ENCODE measurements at regions not wholly inside any gene's neighbourhood (a gene's known extent, or its start where the extent isn't known, plus 50 kb on each side); places are given as distances from the start of the nearest gene placed in this dataset.

DNA sequence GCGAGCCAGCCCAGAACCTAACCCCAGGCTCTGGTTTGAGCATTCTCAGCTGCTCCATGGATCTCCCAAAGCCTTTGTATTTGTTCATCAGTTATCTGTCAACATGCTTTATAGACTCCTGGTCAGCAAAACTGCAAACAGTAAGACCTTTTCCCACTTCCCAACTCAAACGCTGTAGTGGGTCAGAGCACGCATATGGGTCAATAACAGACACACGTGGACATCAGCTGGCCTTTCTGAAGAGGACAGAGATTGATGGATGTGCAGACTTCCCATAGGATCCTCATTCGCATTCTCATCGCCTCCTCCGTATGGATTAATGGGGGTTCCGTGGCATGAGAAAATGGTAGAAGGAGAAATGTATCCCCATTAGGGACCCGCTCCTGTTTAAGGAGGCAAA, 508.1 kb downstream of the EIPR1 start:
- no peak for DNase-seq

DNA sequence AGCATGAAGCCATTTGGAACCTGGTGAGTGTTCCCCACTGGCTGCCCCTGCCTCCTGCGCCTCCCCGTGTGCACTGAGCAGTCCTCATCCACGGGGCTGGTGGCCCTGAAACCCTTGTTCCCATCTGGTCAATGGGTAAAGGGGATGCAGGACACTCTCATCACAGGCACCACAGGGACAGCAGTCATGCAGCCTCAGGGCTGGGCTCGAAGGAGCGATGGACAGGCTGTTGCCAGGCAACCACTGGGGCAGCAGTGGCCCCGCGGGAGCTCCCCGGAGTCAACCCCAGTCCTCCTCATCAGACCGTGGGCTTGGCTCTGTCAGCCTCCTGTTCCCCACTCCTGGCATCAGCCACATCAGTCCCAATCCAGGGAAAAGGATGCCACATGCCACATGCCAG, 509.5 kb downstream of the EIPR1 start:
- no peak for DNase-seq

DNA sequence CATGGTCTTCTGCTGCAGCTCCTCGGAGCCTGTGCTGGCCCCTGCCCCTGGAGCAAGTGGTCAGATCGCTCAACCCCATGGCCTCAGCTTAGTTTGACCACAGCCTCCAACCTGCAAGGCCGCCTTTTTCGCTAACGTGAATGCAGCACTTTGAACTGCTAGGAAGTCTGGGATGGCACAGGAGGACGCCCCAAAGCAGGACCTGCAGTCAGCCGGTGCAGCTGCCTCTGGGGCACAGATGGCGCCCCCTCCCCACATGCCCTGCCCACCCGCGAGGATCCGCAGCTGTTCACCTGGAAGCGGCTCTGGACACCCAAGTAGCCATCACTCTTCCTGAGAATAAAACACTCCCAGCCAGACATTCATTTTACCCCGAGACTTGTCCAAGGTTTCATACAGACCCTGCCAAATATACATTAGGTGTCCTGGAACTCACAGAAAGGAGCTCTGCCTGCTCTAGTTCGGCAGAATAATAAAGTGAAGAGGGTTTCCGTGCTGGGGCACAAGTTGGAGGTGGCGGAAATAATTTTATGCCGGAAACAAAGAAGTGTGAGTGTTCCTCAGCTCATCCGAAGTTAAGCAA, 510.1 kb downstream of the EIPR1 start:
- DNase-seq = no peak

DNA sequence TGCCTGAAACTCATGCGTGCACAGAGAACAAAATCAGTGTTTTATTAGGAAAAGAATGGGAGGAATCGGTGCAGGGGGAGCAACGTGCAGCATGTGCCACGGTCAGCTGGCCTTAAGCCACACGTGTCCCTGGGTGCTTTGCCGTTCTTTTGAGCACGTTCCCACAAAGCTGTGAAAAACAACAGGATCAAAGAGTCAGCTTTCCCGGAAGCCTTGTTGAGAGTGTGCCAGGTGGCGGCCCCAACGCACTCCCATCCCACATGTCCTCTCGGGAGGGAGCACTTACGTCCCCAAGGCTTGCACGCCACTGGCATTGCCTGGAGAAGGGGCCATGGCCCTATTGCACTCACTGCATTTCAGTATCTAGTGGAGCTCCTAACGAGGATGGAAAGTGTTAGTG, 511.2 kb downstream of the EIPR1 start:
- no peak for DNase-seq

DNA sequence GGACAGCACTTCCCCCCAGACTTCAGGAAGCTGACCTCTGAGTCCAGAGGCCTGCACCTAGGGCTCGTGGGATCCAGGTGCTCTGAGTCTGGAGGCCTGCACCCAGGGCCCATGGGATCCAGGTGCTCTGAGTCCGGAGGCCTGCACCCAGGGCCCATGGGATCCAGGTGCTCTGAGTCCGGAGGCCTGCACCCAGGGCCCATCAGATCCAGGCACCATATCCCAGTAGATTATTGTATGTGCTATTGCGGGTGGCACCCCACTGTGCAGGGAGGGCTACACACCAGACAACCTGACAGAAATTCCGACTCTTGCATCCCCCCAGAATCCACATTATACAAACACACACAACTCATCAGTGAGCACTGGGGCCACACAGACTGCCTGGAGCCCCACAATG, 515.2 kb downstream of the EIPR1 start:
- no peak for DNase-seq

DNA sequence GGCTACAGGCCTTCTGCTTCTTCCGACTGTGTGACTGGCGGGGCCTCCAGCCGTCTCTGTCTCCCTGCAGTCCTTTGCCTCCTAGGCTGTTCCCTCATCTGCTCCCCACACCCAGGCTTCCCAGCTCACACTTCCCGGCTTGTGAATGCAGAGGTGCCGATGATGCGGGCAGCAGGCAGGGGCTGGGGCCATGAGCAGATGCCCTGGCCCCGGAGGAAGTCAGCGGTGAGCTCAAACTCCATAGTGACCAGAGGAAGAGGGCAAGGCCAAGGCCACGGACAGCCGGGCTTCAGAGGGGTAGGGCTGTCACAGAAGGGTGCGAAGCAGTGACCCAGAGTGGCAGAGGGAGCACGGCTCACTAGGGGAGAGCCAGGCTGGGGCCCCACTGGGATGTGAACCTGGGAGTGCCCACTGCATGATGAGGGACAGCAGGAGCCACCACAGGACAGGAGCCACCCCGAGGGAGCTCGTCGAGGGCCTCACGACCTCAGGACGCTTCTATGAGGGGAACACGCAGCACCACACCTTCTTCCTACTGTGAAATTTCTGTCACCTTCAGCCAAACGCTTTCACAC, 515.9 kb downstream of the EIPR1 start:
- DNase-seq = no peak

DNA sequence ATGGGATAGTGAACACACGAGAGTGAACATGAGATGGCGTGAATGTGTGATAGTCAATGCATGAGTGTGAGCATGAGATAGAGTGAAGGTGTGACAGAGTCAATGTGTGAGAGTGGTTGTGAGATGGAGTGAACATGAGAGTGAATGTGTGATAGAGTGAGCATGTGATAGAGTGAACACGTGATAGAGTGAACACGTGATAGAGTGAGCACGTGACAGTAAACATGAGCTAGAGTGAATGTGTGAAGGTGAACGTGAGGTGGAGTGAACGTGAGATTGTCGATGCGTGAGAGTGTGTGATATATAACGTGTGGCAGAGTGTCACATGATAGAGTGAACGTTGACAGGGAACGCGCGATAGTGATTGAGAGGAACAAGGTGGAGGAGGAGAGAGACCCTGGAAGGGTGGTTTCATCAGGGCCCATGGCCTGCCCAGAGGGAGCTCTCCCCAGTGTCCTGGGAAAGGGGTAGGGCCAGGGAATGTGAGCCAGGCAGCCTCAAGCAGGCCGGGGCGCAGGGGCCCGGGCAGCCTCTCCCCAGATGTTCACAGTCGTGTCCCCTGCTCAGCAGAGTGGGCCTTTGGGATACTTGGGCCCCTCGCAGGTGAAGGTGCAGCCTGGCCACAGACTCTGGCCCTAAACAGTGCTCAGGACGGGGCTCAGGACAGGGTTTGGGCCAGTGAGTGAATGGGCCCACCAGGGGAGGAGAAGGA, 516.9 kb downstream of the EIPR1 start:
- no peak for DNase-seq

DNA sequence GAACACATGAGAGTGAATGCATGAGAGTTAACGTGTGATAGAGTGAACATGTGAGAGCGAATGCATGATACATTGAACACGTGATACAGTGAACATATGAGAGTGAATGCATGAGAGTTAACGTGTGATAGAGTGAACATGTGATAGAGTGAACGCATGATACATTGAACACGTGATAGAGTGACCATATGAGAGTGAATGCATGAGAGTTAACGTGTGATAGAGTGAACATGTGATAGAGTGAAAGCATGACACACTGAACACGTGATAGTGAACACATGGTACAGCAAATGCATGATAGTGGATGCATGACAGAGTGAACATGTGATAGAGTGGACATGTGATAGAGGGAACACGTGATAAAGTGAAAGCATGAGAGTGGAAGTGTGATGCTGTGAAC, 517.9 kb downstream of the EIPR1 start:
- DNase-seq = no peak

DNA sequence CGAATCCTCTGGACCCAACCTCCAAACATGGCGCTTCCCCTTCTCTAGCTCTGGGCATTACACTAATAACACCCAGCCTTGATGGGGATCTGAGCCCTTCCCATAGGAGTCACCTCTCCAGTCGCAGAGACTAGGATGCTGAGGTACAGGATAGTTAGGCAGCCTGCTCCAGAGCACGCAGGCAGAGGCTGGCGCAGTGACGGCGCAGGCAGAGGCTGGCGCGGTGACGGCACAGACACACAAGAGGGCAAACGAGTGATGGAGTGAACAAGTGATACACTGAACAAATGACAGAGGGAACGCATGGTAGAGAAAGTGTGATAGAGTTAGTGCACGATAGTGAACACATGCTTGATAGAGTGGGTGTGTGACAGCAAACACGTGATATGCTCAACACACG, 518.5 kb downstream of the EIPR1 start:
- DNase-seq = no peak

DNA sequence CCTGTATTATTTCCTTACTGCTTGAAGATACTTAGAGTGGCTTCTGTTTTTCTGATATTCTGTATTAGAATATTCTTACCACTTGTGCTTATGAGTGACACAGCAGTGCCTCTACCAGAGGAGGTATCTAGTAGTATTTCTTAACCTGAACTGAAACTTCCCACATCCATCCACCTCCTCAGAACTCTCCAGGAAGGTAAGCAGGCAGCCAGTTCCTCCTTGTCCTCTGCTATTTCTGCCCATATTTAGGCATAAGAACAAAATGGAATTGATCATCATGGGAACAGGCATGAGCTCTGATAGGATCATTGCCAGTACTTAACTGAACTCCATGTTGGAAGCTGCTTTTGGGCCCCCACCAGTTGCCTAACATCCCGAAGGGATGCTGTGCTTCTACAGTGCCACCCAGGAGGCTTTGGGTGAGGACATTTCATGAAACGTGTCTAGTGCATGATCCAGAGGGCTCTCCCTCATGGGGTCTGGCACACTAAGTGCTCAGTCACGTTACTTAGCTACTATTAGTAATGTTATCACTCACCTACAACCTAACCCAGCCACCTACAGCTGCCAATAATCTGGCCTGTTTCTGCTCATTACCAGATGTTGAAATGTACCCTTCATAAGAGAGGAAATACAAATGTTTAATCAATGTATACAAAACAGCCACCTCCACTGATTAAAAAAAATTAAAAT, 520.7 kb downstream of the EIPR1 start:
- DNase-seq = no peak

DNA sequence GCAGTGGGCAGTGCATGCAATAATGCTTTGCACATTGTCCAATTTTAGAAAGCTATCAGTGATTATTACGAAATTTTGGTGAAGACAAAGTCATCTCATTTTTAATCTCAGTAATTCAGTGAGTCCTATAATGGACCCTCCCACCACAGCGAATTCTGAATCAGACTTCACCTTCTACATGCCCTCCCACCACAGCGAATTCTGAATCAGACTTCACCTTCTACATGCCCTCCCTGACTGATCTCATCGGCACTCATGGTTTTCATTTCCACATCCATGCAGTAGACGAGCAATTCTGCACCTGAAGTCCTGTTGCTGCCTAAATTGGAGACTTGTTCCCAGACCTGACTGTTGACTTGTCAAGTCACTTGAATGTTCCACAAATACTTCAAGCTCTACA, 522.3 kb downstream of the EIPR1 start:
- no peak for DNase-seq

DNA sequence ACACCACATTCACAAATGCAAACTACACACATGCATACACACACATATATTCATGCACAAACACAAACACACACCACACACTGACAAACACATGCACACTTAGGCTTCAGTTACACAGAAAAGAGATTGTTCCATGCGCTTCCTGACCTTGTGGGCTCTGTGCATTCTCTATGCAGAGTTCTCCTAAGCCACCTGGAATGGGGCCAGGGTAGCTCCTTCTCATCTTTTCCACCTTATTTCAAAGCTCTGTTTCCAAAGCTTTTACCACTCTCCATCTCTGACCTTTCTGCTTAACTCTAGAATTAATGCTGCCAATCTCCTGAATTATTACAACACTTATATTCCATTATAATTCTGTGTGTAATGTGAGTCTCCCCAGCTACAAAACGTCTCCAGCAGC, 522.3 kb upstream of the MYT1L start:
- DNase-seq = no peak

DNA sequence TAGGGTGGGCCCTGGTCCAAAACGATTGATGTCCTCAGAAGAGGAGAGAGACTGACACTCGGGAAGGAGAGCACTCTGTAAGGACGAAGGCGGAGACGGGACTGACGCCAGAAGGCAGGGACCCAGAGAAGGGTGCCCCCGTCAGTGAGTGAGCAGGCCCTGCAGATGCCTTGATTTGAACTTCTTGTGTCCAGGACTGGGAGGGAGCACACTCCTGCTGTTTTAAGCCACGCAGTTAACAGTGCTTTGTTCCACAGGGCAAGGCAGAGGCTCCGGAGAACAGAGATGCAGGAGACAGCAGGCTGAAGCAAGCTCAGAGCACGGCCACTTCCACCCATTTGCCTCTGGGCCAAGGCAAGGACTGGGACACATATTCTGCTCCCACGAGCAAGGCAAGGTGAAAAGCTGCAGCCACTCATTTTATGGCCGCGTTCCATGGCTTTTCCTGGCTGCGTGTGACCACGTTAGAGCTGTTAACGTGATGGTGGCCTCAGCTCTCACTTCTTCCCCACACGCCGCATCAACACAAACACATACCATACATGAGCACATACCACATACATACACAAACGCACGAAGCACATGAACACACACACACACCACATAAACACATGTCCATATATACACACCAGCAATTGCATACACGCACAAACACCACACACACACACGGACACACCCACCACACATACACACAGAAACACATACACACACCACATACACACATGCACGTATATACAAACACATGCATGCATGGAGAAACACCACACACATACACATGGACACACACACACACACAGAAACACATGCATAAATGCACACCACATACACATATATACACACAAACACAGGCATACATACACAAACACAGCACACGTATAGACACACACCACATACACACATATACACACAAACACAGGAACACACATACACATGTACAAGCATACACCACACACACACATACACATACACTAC, 521.0 kb upstream of the MYT1L start:
- no peak for DNase-seq

DNA sequence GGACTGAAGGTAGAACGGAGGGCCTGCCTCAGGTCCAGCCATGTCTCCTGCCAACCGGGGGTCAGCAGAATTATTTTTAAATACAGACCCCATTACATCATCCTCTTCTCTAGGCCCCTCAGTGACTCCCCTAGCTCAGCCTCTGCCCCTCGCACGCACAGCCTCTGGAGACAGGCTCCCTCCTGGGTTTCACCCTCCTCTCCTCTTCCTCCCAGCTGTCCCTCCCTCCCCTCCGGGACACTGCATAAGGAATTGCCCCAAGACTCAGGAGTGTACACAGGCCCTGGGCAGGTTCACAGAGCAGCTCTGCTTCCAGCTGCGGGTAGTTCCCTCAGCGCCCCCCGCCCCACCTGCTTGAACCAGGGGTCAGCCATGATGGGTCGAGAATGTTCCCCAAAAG, 520.2 kb upstream of the MYT1L start:
- DNase-seq = no peak

DNA sequence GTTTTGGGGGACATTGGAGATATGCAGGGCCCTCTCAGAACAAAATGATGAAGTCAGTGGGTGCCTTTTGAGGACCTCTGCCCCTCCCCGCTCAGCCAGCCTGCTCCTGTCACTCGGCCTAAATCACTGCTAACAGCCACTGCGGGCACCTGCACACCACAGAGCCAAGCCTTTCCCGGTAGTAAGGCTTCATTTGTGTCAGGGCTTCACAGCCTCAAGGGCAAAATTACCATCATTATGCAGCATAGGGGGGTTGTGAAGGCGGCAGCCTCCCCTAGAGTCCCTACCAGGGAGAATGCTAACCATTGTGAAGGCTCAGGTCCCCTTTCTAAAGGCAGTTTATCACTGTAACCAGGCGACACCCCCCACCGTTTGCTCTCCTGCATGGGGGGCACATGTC, 519.8 kb upstream of the MYT1L start:
- no peak for DNase-seq

DNA sequence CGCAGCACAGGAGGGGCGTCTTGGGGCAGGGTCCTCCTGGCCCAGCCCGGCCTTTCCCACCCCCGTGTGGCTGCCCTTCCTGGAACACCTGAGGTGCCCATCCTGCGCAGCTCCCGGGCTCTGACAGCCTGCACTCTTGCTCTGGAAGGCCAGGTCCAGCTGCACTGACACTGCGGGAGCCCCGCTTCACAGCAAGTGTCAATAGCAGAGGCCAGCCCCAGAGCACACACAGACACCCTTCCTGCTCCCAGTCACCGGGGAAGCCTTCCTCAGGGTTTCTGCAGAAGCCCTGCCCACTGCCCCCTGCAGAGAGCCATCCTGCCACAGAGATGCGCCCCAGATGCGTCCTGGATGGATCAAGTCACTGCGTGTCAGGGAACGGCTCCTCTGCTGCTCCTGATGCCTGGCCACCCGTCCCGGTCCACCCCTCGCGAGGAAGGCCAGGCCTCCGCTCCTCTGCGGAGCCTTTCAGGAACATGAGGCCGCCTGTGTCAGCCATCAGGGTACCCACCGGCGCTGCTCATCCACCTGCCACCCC, 519.2 kb upstream of the MYT1L start:
- no peak for DNase-seq

DNA sequence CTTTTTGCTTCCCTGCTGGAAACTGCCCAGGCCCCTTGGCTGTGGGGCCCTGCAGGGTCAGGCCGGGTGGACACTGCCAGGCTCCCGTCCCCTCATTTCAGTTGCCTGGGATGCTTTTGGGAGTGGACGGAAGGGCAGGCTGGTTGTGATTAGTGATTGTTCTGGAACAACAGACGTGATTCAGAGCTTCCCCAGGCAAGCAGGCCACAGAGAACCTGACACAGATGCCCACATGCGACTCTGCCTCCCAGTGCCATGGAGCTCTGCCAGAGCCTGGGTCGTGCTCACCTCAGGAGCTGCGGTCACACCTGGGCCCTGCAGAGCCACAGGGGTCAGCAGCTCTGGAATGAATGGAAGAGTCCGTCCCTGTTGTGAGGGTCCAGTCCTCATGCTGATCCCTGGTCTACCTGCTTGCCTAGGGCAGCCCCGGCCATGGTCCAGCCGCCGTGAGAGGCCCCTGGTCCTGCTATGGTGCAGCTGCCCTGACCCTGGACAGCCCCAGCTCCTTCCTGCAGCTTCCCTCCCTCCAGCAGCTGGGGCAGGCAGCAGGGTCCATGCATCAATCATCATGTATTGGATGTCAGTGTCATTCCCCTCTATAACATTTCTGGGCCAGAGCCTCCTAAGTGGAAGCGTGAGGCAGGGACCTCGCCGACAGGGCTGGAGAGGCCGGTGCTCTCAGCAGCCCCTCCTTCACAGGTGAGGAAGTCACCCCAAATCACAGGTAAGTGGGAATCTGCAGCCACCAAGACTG, 518.6 kb upstream of the MYT1L start:
- no peak for DNase-seq

DNA sequence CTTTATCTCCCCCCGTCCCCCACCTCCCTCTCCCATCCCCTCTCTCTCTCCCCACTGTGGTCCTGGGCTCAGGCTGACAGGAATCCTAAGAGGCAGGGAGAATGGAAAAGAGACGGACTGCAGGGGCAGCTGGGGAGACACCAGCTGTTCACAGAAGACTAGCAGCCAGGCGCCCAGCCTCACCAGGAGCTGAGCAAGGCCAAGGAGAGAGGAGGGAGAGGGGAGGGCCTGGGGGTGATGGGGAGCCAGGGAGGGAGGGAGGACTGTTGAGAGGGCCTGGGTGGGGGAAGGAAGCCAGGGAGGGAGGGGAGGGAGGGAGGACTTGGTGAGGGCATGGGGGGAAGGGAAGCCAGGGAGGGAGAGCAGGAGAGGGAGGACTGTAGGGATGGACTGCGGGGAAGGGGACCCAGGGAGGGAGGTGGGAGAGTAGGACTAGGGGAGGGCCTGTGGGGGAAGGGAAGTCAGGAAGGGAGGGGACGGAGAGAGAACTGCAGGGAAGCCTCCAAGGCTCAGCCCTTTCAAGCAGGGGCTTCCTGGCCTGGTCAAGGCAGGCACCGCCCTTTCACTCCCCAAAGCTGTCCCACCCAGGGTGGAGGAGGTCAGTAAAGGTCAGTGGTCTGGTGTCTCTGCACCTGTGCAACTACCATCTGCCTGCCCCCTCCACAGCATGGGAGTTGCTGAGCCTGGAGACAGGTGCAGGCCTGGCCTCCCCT, 517.7 kb upstream of the MYT1L start:
- DNase-seq = no peak

DNA sequence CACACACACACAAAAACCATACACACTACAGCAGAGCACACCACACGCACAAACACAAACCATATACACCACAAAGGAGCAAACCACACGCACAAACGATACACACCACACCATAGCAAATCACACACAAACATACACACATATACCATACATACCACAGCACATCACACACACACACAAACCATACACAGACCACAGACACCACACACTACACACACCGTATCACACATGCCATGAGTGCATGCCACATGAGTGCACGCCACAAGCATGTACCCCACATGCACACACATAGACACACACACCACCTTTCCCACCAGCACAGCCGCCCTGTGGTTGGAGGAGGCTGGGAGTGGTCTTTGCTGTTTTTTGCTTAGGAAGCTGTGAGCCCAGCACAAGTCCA, 517.1 kb upstream of the MYT1L start:
- no peak for DNase-seq

DNA sequence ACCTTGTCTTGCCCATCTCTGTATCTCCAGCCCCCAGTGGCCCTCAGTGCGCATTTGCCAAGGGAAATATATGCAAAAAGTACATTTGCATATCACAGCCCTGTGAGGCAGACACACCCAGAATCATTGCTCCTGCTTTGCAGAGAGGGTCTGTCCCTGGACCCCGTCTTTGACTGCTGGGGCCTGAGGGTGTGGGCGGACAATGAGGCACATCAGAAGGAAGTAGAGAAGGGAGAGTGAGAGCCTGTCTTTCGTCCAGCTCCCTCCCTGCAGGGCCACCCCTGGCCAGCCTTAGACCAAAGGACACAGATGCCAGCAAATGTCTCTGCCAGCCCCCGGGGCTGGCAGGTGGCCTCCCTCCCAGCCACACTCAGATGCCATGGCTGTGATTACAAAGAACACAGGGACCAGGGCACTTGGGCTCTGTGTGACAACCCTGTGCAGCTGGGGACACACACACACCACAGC, 516.2 kb upstream of the MYT1L start:
- DNase-seq = no peak
